ENCODE measurements at regions not wholly inside any gene's neighbourhood (a gene's known extent, or its start where the extent isn't known, plus 50 kb on each side); places are given as distances from the start of the nearest gene placed in this dataset.

GRCh38 chr5:52177193-52177592, 610.5 kb upstream of the ITGA1 start:
- TF ChIP-seq CTCF (IDR thresholded peaks at IDR 0.05) (no peak), POLR2A (IDR thresholded peaks at IDR 0.05) (no peak)

Measured in thyroid gland (tissue), 4 donors.